Fibroblast of skin of left quadriceps (primary cell): ENCODE measurements at regions not wholly inside any gene's neighbourhood (a gene's known extent, or its start where the extent isn't known, plus 50 kb on each side); places are given as distances from the start of the nearest gene placed in this dataset.
A peak's percentile ranks its signal among the peaks of the same experiment; 100 is the strongest.

Experiments used
- DNase-seq, 2 experiments: peaks; one replicate each; pipeline ENCODE4 v3.0.0-alpha.2; 2013; ENCODE audit warnings: low read depth in 2 of 2

DNA sequence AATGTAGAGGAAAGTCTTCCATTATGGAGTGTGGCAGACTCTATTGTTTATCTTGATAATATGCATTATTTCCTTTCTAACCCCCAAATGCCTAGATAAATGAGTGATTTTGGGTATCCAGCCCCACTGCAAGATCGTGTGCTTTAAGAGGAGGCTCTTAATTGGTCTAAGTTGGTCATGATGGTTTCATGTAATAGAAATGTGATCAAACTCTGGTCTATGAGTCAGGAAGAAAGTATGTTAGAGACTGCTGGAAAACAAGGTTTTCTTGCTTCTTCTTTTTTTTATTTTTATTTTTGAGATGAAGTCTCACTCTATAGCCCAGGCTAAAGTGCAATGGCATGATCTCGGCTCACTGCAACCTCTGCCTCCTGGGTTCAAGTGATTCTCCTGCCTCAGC, 344.5 kb upstream of the TNP1 start:
- peak in 1 of 2 experiments; percentile 36 for DNase-seq

DNA sequence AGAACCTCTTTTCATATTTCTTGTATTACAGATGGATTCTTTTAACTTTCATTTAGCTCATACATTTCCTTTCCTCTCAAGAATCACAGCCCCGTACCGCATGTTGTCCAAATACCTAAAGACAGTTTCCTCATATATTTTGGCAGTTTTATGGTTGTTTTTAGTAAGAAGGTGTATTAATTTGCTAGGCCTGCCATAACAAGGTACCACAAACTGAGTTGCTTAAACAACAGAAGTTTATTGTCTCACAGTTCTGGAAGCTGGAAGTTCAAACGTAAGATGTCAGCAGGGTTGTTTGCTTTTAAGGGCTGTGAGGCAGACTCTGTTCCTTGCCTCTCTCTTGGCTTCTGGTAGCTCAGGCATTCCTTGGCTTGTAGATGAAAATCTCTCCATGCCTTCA, 343.2 kb upstream of the TNP1 start:
- no peak for DNase-seq

DNA sequence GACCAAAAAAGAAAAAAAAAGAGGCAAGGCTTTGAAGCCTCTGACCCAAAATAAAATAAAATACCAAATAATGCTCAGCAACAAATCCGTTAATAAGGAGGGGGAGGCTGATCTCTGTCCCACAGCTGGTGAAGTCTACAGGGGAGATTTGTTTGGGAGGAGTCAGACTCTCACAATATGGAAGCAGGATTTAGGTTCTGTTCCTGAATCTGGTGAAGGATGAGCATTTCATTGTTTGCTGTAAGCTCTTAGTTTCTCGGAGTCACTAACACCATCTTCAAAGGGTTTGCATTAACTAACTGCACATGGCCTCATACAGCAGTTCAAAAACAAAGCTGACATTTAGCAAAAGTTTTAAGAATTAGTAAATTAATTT, 339.4 kb upstream of the TNP1 start:
- no peak for DNase-seq

DNA sequence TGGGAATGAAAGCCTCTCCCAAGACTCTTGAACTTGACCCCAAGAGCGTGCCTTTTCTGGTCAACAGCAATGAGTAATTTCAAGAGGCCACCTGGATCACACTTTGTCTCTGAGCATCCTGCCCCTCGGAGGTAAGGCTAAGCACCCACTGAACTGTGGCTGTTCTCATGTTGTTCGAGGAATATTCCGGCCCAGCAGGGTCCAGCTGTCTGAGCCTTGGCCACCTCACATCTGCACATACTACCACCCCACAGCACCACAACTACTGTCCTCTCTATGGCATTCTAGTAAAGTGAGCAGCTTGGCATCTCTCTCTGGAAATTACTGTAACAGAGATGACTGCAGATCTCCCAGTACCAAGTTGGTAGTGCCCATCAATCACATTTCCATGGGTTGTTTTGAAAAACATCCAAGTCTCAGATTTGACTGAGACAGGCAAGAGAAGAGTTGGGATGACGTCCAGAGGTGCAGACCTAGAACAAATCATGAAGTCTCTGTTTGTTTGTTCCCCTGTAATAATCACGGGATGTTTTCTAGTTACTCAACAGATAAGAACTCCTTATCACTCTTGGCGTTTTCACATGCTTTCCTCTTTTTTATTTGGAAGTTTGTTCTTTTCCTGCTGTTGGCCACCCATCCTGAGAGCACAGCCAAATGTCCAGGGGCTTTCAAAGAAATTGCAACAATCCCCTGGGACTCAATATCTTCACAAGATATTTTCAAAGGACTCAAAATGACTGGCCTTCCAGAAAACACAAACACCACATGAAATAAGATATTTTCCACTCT, 336.0 kb upstream of the TNP1 start:
- no peak for DNase-seq

DNA sequence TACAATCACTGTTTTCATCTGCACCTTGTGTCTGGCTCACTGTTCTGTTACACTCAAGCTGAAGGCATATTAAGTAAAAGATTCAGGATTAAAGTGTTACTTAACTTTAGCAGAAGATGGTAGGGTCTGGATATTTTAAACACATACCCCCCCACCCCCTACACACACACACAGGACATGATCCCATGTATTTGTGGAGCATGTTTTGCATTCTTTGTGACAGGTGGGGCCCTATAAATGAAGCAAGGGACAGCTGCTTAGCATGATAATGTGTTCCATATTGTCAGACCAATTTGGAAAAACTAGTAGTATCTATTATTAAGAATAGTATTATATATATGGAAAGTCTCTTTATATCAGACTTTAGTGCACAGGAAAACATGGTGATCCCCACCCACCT, 335.2 kb upstream of the TNP1 start:
- DNase-seq: no peak

DNA sequence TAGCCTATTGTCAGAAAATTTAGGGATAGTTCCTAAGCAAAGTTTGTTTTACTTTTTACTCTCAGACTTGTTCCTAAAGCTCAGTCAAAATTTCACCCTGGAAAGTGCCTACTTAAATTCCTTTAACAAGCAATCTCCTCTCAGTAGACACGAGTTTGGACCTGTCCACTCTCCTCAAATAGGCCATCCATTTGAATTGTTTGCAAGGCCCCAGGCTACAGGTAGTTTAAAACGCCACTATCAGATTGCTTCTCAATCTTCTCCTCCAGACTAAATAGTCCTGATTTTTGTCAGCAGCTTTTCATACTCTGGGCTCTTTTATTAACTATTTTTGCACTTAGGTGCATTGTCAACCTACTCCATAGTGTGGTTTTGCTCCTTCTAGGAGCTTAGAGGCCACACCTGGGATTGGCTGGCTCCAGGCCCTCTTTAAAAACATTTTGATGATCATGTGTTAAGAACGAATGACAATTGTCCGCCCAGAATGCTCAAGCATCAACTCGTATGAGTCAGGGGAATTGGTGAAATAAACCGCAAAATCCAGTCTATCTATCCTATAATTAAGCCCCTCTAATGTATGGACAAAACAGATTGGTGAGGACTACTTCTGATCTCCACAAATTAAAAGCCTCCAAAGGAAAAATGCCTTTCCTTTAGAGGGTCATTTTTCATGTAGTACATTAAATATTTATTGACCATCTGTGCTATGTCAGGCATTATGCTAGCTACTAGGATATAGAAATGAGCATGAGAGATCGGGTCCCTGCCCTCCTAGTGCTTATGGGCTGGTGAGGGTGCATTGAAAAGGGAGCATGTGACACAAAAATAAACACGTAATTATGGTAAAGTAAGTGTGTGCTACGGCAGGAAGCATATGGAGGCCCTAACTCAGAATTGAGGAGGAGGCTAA, 333.8 kb upstream of the TNP1 start:
- no peak for DNase-seq

DNA sequence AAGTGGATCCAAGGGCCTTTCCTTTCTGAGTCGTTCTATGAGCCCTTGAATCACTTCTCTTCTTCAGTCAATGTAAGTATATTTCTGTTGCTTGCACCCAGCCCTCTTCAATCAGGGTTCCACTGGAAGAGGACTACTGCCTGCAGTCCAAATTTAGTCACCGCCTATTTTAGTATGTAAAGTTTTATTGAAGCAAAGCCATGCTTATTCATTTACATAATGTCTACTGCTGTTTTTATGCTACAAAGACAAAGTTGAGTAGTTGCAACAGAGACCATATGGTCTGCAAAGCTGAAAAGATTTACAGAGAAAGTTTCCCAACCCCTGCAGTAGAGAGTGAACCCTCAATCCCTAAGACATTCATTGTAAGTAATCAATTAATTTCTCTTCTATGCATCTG, 332.5 kb upstream of the TNP1 start:
- no peak for DNase-seq

DNA sequence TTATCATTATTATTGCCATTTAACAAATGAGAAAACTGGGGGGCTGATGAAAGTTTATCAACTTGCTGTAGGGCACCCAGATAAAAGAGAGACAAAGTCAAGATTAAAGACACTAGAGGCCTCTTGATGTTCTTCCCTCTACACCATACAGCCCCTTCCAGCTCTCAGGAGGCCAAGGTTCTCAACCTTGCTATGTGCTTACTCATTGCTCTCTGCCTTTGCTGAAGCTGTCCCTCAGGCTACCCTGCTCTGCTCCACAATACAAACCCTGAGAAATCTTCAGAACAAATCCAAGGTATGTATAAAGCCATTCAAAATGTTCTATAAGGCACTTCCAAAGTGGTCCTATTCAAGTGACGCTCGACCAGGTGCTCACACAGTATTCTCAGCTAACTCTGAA, 329.9 kb upstream of the TNP1 start:
- no peak for DNase-seq

DNA sequence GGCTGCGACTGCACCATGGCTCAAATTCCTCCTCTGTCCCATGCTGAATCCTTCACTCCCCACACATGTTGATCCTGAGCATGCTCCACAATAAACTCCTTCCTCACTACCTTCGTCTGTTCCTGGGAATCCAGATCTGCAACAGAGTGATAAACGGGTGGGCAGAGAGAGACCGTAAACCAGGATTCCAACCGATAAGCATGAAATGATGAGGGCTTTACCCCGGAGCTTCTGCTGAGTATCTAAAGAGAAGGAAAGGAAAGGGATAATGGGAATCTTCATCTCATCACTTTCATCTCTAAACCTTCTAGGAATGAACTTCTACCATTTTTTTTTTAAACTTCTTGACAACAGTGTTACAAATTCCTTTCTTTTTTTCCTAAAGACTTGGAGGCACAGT, 329.3 kb upstream of the TNP1 start:
- DNase-seq: no peak

DNA sequence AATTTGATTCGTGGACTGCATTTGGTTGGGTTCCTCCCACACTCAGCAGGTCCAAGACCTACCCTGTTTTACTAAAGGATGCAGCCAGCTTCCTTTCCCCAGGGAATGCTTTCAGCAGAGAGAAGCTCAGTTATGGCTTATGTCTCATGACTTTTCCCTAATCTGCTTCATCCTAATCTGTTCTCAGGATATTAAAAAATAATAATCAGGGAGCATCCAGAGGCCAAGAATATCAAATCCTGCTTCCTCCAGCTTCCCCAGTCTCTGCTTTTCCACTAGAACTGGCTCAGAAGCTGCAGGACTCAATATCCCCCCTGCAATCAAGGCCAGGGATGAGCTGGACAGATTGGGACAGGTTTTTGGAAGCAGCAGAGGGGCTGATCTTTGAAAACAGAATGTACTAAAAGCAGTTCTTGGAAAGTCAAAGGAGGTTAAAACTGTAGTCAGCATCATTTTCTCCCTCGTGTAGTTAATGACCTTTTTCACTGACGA, 326.9 kb upstream of the TNP1 start:
- DNase-seq: no peak

DNA sequence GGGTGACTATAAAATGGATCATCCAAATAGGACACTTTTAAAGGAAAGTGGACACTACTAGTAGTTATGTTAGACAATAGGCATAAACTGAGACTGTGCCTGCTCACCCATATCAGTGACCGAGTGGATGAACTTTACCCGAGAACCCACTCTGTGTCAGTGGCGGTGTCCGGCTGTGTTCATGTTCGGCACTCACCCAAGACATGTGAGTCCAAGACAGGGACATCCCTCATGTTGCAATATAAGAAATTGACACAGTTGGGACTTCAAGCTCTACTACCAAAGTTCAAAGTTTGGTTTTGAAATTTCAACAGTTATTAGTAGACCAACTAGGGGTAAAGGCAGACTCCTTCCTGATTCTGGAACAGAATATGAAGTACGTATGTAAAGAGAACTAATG, 326.3 kb upstream of the TNP1 start:
- no peak for DNase-seq

DNA sequence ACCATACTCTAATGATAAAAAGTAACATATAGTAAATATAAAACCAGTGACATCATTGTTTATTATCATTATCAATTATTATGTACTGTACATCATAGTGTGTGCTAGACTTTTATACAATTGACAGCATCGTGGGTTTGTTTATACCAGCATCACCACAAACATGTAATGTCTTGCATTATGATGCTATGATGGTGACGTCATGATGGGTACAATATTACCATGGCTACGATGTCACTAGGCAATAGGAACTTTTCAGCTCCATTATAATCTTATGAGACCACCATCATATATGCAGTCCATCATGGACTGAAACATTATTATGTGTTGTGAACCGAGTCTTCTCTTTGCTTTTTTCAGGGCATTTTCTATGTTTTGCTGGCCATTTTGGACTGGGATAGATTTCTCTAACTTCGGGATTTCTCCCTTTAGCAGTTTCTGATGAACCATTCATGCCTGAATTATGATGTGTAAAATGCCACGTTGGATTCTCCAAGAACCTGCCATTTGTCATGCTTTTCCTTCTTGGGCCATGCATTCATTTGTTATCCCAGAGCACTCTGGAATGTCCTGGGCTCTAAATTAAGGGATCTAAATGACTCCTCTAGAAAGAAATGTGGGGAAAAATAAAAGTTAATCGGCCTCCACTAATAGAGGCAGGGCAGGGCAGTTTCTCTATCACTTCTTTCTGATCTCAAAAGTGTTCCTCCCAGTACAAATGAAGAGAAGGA, 325.6 kb upstream of the TNP1 start:
- DNase-seq: no peak

DNA sequence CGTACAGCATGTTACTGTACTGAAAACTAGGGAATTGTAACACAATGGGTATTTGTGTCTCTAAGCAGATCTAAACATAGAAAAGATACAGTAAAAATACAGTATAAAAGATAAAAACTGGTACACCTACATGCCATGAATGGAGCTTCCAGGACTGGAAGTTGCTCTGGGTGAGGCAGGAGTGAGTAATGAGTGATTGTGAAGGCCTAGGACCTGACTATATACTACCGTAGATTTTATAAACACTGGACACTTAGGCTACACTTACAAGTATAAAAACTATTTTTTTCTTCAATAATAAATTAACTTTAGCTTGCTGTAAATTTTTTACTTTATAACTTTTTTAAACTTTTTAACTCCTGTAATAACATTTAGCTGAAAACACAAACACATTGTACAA, 324.4 kb upstream of the TNP1 start:
- no peak for DNase-seq

DNA sequence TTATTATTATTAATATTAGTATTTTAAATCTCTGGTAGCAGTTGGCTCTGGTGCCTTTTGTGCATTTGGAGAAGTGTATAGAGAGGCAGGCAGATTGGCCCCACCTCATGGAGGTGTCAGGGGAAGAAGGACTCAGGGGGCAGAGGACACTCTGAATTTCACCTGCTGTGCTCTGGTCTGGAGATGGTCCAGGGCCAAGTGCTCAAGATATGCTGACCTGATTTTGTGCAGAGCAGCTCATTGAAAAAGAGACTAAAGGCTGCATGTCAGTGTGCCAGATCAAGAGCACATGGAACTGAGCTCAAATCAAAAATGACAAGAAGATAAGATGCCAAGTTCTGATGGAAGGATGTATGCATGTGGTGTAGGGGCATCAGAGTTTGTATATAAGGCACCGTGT, 323.6 kb upstream of the TNP1 start:
- no peak for DNase-seq

DNA sequence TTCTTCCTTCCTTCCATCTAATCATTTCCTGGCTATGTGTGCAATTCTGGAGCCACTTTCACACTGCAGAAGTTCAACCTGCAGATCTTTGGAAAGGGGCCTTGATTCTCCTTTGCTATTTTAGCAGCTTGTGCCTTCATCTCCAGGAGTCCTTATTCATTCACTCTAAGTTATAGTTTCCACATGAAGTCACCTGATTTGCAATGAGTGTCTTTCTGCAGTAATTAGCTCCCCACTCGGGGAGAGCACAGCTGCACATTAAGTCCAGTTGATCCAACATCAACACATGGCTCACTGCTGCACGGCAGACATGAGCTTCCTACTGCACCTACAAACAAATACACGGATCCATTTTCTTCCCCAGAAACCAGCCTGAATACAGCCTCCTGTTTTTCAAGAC, 323.1 kb upstream of the TNP1 start:
- DNase-seq: no peak

DNA sequence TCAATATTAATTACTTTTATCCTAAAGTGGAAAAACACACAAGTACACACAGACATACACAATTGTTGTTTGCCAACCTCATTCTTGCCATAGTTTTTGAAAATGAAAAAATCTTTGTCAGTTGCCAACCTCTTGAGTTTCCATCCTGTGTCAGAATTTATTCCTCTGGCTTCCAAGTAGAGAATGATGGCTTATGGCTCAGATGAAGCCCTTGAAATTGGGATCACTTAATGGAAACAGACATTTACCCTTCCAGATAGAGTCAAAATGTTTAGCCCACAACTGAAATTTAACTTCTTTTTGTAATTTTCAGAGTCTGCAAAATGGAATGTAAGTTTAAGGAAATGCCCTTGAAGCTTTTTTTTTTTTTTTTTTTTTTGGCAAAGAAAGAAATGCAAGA, 321.6 kb upstream of the TNP1 start:
- DNase-seq: no peak

DNA sequence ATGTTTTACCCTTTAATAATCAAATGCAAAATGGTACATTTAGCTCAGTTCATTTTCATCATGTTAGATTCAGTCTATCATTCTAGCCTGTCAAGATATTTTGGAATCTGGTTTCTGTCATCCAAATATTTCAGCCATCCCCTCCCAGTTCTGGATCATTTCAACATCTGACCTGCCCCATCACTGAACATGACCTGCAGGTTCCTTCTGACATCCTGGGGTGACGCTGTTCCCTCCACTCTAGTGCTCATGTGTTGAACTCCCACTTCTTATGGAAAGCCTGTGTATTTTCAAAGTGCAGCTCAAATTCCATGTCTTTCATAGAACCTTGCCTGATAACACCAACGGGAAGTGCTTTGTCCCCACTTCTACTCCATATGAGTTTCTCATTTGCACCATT, 320.0 kb upstream of the TNP1 start:
- no peak for DNase-seq

DNA sequence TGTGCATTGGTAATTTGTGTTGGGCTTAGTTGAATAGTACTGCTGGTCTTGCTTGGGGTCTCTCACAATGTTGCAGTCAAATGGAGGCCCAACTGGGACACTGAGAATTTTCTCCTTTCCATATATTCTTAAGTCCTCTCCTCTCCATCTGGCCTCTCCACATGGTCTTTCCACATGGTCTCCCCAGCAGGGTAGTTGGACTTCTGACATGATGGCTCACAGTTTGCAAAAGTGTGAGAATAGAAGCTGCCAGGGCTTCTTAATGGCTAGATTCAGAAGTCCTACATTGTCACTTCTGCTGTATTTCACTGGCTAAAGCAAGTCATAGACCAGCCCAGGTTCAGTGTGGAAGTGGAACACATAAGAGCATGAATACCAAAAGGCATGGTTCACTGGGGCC, 318.5 kb upstream of the TNP1 start:
- no peak for DNase-seq

DNA sequence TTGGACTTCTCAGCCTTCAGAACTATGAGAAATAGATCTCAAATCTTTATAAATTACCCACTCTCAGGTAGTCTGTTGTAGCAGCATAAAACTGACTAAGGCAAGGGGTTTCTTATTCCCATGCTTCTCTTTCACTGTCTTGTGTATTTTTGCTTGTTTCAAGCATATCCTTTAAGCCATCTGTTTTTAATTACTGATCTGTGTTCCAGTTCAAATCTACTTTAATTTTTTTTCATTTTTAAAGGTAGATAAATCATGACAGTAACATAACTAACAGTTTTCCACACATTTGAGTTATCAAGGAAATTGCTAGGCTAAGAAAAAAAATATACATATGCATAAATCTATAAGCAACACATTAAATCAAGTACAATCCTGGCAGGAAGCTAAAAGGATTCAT, 317.9 kb upstream of the TNP1 start:
- peak; percentile 24 to 25 for DNase-seq

DNA sequence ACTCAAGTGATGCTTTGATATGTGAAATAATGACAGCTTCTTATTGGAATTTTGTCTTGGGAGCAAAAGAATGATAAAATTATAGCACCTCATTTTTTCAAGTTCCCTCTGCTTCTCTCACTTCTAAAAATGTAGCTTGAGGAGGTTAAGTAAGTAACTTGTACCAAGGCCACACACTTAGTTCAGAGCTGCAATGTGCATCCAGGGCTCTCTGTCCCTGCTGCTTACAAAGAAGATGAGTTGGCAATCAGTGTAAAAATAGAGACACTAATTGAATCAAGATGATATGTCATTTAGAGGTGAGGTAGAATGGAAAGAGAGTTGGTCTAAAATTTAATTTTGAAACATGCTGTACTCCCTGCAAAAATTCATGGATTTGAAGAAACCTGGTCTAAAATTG, 312.0 kb upstream of the TNP1 start:
- DNase-seq: no peak

DNA sequence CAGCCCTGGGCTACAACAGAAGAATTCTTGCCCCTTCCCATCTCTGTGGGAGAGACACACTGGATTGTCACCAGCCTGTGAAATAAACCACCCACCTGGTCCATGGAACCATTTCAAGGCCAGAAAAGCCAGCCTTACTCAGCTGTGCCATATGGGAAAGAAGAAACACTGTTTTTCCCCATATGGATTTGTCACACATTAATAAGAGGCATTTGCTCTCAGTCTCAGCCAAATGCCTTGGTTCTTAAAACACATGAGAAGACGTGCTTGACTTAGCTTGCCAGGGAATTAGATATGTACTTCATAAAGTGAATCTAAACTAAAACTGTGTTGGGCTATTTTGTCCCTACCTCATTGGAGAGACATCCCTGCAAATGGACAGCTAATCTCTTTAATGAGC, 308.6 kb upstream of the TNP1 start:
- DNase-seq: no peak

DNA sequence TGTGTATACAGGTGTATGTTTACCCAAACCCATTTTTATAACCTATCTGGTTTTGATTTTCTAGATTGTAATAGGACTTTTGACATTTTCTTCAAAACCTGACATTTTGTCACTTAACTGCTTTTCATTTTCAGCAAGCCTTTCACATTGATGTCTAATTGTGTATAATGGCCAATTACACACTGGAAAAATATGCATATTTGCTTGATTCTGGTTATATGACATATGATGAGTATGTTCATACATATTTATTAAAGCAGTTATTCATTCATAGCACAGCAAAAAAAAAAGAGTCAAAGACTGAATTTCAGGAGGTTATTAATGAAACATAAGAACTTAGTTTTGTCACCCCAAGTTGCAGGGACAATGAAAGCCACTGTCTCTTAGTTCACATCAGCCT, 307.7 kb upstream of the TNP1 start:
- no peak for DNase-seq
